OCI-M1 (cell line): ENCODE measurements at regions not wholly inside any gene's neighbourhood (a gene's known extent, or its start where the extent isn't known, plus 50 kb on each side); places are given as distances from the start of the nearest gene placed in this dataset.

Experiments used
- DNase-seq: peaks from one replicate; lab custom pipeline; 2025; lab: John Stamatoyannopoulos, UW

GRCh38 chr1:60350531-60350930 is 277.0 kb upstream of the C1orf87 start:
- no peak for DNase-seq

DNA sequence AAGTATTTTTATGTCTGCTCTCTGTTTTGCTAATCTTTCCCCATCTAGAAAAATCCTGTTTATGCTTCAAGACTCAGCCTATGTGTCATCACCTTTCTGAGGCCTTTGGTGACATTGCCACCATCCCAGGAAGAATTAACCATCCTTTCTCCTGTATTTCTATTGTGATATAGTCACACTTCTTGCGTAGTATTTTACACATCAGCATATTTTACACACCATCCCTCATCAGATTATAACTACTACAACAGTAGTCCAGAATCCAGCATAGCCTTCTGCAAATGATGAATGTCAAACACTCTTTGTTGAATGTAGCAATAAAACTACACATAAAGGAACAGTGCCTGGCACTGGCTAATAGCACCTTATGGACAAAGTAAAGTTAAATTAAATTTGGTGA is 275.3 kb upstream of the C1orf87 start:
- no peak for DNase-seq

GRCh38 chr1:60345621-60346020 is 272.1 kb upstream of the C1orf87 start:
- peak; percentile 23 for DNase-seq

GRCh38 chr1:60345049-60345448 is 271.5 kb upstream of the C1orf87 start:
- DNase-seq = no peak

GRCh38 chr1:60343736-60344135 is 270.2 kb upstream of the C1orf87 start:
- DNase-seq = no peak

DNA sequence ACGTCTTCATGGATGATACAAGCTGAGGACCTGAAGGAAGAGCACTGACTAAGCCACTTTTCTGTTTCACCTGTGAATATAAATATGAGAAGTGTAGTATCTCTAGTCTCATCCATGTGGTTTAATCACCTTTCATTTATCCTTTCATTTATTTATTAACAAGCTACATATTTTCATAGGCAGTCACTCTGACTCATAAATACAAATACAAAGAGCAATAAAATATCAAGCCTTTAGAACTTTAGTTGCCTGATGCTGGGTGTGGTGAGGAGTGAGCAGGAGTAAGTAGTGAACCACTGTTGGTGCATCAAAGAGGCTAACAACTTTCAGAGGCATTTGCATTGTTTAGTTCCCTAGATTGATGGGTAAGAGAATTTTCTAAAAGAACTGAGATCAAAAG is 269.0 kb upstream of the C1orf87 start:
- DNase-seq = no peak

GRCh38 chr1:60341274-60341673 is 267.7 kb upstream of the C1orf87 start:
- no peak for DNase-seq

- no peak for DNase-seq
These were observed 258.1 kb upstream of the C1orf87 start for GRCh38 chr1:60331647-60332046.

- DNase-seq = no peak
These were observed 256.1 kb upstream of the C1orf87 start for GRCh38 chr1:60329651-60330050.

GRCh38 chr1:60311838-60312237 is 238.3 kb upstream of the C1orf87 start:
- no peak for DNase-seq

GRCh38 chr1:60299581-60299980 is 226.0 kb upstream of the C1orf87 start:
- DNase-seq = no peak

DNA sequence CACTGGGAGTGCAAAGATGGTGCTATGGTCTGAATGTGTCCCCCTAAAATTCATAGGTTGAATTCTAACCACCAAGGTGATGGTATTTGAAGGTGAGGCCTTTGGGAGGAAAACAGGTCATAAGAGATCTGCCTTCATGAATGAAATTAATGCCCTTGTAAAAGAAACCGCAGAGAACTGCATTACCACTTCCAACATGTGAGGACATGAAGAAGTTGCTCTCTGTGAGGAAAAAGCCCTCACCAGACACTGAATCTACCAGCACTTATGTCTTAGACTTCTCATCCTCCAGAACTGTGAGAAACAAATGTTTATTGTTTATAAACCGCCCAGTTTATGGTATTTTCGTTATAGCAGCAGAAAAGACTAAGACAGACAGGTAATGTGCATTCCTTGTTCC is 224.7 kb upstream of the C1orf87 start:
- no peak for DNase-seq

GRCh38 chr1:60296794-60297193 is 223.2 kb upstream of the C1orf87 start:
- DNase-seq = no peak

GRCh38 chr1:60292140-60292539 is 218.6 kb upstream of the C1orf87 start:
- no peak for DNase-seq

DNA sequence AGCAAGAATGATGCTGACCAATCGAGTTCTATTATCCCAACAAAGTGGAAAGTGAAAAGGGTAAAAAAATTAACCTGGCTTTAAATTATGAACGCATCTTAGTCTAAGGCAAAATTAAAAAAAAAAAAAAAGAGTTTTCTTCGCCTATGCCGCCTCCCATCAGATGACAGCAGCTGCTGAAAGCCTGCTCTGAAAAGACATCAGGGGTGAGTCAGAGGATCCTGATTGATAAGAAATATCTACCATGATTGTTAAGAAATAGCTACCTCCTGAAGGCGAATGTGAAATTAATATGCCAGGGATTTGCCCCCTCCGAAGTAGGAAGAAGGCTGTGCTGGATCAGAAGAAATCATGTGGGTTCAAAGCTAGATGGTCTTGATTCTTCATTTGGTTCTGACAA is 216.8 kb upstream of the C1orf87 start:
- no peak for DNase-seq

GRCh38 chr1:60287536-60287935 is 214.0 kb upstream of the C1orf87 start:
- no peak for DNase-seq

GRCh38 chr1:60283690-60284089 is 210.1 kb upstream of the C1orf87 start:
- DNase-seq = no peak

DNA sequence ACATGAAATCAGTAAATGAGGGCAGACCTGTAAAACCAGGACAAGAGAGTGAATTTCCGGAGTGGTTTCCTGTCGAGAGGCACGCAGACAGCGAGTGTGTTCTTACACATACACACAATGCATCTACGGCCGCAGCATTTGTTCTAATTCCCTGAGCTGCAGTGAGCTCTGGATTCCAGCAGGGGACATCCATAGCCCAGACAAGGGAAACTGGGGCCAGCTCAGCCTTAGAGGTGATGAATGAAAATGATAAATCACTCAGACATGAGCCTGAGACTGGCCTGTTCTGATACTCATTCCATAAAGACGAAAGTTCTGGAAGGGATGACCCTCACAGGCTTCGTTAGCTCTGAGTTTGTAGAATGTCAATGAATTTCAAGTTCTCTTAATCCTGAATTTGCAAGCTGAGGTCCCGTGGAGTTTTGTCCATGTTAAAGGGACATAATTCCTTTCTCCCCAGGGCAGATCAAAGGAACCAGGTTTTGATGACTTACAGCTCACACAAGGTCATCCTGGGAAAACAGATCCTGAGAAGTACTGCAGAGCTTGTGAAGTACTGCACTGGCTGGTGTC is 207.9 kb upstream of the C1orf87 start:
- peak; percentile 78 for DNase-seq

GRCh38 chr1:60280819-60281218 is 207.2 kb upstream of the C1orf87 start:
- no peak for DNase-seq

- DNase-seq = no peak
These were observed 206.7 kb upstream of the C1orf87 start for GRCh38 chr1:60280256-60280655.

DNA sequence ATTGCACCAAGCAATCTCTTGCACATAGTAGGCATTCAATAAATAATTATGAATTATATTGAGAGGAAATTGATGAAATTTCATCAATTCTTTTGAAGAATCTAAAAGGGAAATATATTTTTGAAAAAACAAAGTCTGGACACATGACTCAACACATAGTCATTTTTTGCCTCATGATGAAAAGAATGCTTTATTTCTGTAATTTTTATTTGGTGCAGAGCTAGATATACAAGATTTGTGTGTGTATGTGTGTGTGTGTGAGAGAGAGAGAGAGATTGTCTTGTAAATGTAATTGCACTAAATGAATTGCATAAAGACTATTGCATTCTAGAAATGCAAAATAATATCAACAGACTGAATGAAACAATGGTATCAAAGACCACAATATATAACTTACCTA is 206.2 kb upstream of the C1orf87 start:
- DNase-seq = no peak

DNA sequence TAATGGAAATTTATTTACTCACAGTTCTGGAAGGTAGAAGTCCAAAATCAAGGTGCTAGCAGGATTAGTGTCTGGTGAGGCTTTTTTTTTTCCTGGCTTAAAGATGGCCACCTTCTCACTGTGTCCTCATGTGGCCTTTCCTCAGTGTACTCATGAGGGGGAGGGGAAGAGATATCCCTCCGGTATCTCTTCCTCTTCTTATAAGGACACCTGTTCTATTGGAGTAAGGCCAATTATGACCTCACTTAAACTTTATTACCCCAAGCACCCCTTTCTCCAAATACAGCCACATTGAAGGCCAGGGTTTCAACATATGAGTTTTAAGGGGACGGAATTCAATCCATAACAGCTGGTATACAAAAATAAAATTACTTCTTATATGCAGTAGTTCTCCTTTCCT is 203.7 kb upstream of the C1orf87 start:
- DNase-seq = no peak

DNA sequence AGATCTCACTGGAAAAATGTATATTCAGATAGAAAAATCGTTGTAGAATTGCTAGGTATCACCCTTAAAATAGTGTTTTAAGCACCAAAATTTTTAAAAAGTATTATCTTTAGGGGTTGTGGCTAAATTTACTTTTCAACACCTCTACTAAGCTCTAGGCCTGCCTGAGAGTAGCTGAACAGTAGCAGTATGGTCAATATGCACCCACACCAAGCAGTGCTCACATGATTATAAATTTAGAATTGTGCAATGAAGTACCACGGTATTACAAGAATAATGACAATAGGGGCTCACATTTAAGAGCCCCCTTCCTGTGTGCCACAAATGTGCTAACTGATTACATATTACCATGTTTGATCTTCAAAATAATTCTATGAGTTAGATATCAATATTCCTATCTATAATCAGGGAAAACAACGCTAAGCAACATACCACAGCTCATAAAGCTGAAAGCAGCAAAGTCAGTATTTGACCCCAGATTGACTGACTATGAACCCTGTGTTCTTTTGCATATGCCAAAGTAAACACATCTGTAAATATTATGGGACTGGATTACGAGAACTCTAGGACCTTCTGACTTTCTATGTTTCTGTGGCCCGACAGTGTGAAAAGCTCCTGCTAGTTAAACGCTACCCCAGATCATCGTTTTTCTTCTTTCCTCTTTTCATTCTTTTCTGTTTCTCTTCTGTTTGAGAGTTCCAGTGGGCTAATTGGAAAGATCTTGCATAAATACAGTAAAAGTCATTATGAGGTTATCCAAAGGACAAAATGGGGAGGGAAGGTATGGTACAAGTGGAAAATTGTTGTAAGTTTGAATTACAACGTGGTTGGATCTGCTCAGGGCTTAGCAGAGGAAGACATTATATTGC is 201.1 kb upstream of the C1orf87 start:
- DNase-seq = no peak

DNA sequence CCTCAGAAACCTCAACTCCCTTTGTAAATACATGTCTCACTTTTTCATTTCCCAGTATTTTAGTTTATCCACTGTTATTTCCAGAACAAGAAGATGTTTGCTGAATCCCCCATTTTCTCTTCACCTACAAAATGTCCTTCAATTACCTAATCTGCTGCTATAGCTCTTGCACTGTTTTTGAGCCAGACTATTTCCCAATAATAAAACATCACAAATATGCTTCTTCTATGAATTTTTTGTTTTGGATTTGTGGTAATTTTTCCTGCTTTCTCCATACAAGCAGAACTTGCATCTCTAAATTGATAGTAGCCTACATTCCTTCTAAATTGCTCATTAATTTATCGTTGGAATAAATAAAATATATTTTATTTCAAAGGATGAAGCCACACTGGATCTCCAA is 199.6 kb upstream of the C1orf87 start:
- DNase-seq = no peak
